Epidermal melanocyte (primary cell): ENCODE measurements at regions not wholly inside any gene's neighbourhood (a gene's known extent, or its start where the extent isn't known, plus 50 kb on each side); places are given as distances from the start of the nearest gene placed in this dataset.
"Not testable (repeated sequence)": the region's sequence is repeated elsewhere in the genome, so short reads cannot be mapped to it uniquely, and the experiment has no call there.

Experiments used
- DNase-seq: peaks from one replicate; pipeline ENCODE4 v3.0.0; 2011; ENCODE audit warnings: low spot score; ENCODE audit not compliant: insufficient read length

DNA sequence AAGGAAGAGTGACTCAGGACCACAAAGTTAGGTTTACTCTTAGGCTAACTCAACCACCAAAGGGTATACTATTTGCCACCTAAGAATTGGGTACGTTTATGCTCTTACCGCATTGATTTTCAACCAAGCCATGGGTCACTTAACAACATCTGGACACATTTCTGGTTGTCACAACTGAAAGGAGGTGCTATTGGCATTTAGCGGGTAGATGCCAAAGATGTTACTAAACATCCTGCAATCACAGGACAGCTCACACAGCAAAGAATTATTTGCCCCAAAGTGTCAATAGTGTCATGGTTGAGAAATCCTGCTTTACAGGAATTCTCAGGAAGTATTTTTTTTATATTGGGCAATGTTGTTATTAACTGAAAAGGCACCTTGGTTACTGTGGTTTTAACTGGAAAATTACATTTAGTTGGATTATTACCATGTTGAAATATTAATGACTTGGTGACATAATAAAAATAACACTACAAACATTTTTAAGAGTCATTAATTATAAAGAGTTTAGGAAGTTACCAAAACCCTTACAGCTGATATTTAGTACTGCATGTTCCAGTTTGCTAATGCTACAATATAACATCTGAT is 185.0 kb upstream of the TMEM196 start:
- DNase-seq = peak; percentile 42

DNA sequence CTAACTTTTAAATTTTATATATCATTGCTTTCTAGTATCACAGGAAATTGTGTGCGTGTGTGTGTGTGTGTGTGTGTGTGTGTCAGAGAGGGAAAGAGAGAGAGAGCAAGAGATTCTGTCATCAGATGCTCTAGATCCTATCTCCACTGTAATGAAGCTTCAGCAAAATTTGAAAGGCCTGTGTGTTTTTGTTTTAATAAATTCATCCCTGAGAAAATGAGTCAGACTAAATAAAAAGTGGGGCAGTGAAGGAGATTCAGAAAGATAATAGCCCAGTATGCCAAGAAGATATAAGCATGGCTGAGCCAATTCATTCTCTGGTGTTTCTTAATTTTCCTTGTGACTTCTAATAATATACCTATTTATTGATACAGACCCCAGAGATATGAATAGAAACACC is 184.2 kb upstream of the TMEM196 start:
- DNase-seq = no peak

DNA sequence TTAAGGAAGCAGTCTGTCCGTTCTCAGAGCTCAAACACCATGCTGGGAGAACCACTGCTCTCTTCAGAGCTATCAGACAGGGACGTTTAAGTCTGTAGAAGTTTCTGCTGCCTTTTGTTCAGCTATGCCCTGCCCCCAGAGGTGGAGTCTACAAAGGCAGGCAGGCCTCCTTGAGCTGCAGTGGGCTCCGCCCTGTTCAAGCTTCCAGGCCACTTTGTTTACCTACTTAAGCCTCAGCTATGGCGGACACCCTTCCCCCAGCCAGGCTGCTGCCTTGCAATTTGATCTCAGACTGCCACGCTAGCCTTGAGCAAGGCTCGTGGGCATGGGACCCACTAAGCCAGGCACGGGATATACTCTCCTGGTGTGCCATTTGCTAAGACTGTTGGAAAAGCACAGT is 180.7 kb upstream of the TMEM196 start:
- not testable (repeated sequence) for DNase-seq

DNA sequence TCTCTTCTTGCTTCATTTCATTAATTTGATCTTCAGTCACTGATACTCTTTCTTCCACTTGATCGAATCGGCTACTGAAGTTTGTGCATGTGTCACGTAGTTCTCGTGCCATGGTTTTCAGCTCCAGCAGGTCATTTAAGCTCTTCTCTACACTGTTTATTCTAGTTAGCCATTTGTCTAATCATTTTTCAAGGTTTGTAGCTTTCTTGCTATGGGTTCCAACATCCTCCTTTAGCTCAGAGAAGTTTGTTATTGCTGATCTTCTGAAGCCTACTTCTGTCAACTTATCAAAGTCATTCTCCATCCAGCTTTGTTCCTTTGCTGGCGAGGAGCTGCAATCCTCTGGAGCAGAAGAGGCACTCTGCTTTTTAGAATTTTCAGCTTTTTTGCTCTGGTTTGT is 180.0 kb upstream of the TMEM196 start:
- DNase-seq = not testable (repeated sequence)

DNA sequence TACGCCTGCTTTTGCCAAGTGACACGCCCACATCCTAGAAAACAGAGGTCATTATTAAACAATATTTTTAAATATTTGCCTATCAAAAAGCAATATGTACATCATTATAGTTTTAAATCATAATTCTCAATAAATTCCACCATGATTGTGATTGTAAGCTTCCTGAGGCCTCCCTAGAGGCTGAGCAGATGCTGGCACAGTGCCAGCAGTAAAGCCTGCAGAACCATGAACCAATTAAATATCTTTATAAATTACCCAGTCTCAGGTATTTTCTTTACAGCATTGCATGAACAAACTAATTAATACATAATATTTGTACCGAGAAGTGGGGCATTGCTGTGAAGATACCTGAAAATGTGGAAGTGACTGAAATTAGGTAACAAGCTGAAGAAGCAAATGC is 174.7 kb upstream of the TMEM196 start:
- DNase-seq = no peak

DNA sequence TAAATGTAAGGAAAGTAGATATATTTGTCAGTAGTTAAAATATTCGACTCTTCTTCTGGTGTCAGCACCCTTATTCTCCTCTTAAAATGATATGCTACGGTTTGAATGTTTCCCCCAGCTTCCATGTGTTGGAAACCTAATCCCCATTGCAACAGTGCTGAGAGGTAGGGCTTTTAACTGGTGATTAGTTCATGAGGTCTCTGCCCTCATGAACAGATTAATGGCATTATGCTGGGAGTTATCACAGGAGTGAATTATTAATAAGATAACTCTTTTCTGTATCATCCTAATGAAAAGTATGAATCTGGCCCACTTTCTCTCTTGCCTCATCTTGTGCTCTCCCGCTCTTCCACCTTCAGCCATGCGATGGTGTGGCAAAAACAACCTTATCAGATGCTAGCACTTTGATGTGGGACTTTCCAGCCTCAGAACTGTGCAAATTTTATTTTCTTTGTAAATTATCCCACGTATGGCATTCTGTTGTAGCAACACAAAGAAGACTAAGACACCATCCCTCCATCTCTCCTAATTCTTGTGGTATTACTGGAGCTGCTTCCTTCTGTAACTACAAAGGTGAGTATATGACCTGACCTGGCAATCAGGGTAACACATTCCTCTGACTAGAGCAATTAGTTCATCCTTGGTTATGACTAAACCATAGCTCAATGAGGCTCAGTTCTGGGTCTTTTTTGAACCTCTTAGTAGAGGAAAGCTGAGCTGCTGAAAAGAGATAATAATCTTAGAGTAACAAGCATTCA is 171.1 kb upstream of the TMEM196 start:
- DNase-seq = no peak

DNA sequence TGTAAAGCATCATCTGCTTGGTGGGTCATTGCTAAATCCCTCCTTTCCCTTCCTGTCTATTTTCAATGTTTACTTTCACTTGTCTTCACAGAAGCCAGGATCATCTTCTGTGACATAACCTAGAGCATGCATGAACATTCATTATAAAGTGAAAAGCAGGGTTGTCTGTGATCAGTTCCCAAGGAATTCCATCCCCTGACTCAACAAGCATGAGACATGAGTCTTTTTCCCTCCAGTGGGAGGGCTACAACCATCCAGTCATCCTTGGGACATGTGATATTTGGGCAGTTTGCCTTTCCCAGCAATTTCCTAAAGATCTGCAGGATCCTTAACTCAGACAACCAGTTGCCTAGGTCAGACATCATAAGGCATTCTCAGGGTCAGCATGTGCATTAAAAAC is 166.3 kb upstream of the TMEM196 start:
- DNase-seq = no peak

DNA sequence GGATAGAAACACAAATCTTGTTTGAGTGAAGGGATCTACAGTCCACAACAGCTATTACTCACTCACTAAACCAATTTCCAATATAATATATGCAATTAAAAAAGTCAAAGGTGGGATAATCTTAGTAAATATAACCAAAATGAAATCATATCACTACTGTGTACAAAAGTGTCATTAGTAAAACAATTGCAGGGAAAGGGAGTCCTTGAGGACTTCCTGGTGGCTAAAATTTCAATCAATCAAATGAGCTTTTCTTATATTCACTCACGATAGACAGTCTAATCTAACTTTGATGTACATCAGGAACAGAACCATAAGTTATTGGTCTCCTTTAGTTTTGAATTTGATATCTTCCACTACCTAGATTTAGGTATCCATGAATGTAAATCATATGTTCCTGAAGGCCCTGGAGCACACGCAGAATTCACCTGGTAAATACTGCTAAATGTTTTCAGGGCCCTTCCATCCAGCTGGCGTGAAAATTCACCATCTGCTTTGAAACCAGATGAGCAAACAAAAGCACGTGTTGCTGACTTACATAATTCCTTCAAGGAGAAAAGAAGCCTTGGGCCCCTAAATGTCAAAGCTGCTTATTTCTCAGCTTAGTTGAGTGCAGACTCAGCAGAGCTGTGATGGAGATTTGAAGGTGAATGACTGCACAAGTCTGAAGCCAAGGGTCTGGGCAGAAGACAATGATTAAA is 159.3 kb upstream of the TMEM196 start:
- no peak for DNase-seq

DNA sequence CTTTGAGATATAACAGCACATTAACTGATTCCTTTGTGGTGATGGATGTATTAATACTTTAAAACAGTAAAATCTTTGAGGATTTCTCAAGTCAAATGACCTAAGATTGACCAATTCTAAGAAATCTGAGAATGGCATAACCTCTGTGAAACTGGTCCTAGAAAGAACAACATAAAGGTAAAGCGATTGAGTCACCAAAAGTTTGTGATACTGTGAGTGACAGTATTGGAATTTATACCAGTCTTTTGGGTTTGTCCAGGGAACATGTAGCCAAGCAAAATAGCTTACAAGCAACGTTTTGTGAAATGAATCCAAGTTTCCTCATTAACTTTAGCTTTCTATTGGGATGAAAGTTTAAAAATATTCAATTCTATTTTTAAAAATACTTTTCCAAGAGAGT is 157.4 kb upstream of the TMEM196 start:
- DNase-seq = no peak

DNA sequence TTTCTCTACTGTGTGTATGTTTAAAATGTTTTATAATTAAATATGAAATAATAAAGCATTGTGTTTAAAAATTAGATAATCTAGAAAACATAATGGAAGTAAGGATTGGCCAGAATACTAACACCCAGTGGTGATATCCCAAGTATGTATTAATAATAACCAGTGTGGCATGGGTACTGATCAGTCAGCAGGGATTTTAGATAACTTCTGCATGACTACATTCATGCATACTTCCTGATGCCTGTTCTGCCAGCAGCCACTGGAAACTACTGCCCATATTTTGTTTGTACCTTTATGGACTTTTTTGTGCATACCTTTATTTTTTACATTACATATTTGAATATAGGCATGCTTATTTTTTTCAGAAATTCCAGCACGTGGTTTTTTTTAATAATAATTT is 156.6 kb upstream of the TMEM196 start:
- no peak for DNase-seq

DNA sequence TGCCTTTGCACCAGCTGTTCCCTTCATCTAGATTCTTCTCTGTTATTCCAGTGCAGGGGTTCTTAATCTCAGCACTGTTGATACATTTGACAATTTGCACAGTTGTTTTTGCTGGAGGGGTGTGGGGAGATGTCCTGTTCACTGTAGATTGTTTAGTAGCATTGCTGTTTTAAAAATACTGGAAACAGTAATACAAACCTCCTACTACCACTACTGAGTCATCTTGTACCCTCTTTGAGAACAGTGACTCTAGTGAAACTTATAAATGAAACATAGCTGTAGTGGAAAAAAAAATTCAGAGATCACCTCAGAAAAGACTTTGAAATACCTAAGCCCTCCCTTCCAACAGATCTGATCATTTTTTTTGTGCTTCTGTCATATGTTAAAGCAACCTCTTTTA is 154.8 kb upstream of the TMEM196 start:
- no peak for DNase-seq

DNA sequence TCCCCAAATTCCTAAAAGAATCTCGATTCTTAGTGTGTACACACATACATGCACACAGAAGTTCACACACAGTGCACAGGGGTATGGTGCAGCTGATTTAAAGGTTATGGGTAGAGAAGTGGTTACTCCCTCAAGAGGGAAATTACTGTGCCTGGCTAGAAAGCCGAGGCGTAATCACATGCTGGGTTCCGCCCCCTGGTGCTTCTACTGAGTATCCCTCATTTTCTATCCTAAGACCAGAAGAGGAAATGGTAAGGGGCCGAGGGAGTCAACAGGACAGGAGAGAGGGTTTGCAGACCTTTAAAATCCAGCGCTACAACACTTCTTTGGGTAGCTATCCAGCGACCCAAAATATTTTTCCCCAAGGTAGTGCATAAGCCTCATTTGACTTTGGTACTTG is 147.3 kb upstream of the TMEM196 start:
- no peak for DNase-seq

DNA sequence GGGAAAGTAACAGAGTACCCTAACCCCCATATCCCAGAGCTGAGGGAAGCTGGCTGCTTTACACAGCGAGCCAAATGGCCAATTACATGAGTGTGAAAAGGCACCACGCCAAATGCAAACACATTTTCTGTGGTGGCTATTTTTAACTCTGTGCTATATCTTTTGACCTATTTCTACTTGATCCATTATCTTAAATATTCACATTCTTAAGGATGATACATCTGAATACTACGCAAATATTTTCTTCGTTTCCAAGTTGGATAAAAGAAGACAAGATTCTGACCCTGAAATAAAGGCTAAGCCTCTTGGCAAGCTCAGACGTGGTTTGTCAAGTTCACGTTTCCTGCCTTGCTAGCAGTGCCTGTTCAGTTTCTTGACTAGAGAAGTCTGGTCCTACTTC is 146.7 kb upstream of the TMEM196 start:
- no peak for DNase-seq

DNA sequence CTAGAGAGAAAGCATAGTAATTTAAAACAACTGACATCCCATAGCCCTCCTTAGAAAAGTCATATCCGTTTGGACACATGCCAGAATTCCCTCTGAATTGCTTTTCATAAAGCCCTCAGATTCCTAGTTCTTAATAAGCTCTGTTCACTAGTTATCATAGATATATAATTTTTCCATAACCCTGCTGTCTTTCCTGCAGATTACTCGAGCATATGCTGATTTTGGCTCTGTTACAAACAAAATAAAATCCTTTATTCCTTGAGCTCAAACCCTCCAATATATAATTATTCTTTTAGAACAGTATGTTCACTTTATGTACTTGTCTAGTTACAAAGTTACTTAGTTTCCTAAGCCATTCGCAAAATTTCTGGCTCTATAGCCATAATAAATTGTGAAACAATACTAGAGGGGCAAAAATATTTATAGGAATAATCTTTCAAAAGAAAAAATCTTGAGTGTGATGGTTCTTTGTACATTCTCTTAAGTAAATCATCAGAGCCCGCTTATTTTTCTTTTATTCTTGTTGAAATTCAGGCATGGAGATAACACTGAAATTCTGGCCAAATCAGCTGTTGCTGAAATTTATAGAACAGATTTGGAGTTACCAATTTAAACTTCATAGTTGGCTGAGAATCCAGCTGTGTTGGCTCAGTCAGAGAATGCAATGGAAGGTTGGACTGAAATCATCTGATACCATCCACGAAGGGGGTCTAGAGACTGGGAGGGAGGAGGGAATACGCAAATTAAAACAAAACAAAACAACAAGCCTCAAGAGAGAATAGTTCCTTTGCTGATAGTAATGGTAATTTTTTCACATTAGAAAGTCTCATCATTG is 146.1 kb upstream of the TMEM196 start:
- no peak for DNase-seq

DNA sequence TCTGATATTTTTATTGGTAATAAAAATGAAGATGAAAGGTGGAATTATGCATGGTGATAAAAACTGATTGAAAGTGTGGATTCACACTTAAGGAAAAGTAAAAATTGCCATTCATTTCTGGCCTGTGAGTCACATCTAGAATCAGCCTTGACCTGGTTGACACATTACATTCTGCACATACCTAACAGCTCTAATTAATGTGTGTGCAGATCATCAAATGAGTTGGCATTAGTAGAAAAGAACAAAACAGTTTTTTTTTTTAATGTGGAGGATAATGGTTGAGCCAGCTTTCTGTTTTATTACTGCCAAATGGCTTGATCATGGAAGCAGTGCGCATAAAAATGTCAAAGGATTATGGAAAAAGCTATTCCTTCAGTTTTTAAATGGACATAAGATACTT is 142.6 kb upstream of the TMEM196 start:
- DNase-seq = no peak

DNA sequence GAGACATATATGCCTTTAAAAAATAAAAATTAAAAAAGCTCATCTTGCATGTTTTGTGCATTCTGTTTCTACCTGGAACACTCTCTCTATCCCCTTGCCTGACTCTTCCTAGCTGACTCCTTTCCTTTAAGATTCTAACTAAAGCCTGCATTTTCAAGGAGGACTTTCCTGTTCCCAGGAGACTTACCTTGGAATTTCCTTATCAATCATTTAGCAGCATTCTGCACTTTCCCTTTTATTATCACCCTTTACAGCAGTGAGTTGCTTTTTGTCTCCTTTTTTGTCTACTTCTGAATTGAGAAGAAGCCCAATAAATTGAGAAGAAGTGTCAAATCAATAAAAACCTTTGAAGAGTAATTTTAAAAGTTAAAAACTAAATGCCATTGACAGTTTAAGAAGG is 142.2 kb upstream of the TMEM196 start:
- DNase-seq = no peak

DNA sequence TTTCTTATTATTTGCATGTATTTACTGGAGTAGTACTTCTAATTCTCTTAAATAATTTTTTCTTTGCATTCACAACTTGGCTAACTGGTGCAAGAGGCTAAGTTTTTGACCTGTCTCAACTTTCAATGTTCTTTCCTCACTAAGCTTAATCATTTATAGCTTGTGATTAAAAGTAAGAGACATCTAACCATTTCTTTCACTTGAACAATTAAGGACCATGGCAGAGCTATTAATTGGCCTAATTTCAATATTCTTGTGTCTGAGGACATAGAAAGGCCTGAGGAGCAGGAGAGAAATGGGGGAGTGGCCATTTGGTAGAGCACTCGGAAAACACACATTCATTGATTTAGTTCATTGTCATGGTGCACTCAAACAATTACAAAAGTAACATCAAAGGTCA is 141.4 kb upstream of the TMEM196 start:
- no peak for DNase-seq

DNA sequence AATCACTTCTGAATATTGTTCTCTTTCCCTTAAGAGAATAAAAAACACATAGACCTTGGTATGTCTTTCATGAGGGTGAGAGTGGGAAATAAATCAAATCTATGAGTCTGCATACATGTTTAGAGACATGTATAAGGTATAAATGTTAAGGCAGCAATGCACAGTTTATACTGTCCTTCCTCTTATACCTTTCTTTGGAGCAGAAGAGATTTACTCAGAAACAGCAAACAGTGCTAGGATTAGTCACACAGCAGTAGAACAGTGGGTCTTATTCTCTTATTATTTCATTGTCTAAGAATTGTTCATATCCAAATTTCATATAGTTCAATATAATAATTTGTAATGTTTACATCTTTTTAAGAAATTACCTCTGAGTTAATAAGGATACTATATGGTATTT is 126.7 kb upstream of the TMEM196 start:
- DNase-seq = no peak

DNA sequence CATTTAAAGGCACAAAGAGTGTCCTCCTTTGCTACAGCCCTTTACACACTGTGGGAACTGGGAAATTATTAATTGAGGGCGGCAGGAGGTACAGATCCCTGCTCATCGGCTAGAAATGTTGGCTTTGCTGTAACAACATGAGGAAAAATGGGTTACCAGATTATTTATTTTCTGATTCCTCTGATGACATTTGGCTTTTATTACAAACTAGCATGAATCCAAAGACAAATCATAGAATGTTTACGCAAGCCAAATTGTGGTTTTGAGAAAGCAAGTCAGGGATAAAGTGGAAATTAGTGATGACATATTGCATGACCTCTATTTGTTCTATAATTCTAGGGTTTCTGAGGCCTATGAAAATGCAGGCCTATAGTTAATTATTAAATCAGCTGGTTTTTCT is 126.1 kb upstream of the TMEM196 start:
- peak; percentile 33 for DNase-seq

DNA sequence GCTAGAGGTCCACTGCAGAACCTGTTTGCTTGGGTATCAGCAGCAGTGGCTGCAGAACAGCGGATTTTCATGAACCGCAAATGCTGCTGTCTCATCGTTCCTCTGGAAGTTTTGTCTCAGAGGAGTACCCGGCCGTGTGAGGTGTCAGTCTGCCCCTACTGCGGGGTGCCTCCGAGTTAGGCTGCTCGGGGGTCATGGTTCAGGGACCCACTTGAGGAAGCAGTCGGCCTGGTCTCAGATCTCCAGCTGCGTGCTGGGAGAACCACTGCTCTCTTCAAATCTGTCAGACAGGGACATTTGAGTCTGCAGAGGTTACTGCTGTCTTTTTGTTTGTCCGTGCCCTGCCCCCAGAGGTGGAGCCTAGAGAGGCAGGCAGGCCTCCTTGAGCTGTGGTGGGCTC is 109.5 kb upstream of the TMEM196 start:
- not testable (repeated sequence) for DNase-seq

DNA sequence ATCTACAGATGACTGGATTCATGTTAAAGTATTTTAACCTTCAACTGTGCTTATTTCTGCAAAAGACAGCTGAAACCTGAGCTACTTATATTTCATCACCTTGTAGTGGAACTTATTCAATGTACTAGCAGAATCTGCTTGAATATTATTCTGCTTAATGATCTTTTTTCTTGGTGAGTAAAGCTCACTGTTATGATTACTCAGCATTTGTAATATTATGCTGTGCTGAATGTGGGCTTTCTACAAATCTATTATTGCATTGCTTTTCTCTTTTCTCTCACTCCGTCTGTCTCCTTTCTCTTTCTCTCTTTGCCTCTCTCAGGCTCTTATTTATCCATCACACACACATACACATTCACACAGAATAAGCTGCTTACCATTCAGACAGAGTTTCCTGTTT is 98.7 kb upstream of the TMEM196 start:
- DNase-seq = no peak

DNA sequence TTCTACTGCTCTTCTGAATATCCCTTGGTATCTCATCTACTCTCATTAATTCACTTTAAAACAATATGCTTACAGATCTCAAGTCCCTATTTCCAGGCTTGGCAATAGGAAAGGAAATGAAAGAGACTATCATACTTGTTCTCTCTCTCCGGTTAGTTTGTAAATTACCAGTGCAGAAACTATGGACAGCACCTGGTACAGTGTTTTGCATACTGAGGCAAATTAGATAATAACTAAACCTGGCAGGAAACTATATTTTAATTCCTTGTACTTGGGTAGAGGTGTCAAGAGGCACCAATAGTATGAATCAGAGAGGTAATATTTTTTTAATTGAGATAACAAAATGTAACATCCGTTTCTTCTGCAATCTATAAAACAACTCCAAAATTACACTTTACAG is 97.7 kb upstream of the TMEM196 start:
- no peak for DNase-seq
